ENCODE measurements at regions not wholly inside any gene's neighbourhood (a gene's known extent, or its start where the extent isn't known, plus 50 kb on each side); places are given as distances from the start of the nearest gene placed in this dataset.

DNA sequence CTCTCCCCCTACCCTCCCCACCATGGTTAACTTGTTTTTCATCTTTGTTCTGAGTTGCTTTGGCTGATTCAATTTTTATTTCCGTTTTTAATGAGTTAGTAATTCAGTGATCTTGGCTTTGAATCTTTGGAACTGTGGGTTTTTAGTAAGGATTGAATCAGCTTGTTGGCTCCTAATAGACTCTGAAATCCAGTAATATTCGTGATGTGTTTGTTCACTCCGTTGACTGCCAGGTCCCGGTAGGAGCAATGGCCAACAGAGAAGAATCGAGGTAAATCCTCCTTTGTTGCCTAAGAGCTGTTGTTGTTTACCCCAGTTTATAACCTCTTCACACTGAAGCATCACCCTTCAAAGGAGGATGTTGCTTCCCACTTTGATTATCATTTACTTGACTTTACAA lies 92.7 kb downstream of the PCSK1 start:
- H3K4me3 Mint-ChIP-seq, result no peak overlapping the region
- no peak overlapping the region for H3K27ac ChIP-seq (ENCODE audit: low read length)
- no peak overlapping the region for H3K27ac Mint-ChIP-seq
- no peaks in the 10 kb centered on the region for H3K9me3 ChIP-seq (ENCODE audit: control insufficient read depth, insufficient read depth, low read length)
- no peak overlapping the region for H3K4me3 ChIP-seq (ENCODE audit: low read length)
- 77% methylated on average over 5 of the region's 5 CpGs for WGBS (ENCODE audit: insufficient coverage)
- no peaks in the 10 kb centered on the region for H3K4me1 Mint-ChIP-seq
- TF ChIP-seq, protein P1, sequence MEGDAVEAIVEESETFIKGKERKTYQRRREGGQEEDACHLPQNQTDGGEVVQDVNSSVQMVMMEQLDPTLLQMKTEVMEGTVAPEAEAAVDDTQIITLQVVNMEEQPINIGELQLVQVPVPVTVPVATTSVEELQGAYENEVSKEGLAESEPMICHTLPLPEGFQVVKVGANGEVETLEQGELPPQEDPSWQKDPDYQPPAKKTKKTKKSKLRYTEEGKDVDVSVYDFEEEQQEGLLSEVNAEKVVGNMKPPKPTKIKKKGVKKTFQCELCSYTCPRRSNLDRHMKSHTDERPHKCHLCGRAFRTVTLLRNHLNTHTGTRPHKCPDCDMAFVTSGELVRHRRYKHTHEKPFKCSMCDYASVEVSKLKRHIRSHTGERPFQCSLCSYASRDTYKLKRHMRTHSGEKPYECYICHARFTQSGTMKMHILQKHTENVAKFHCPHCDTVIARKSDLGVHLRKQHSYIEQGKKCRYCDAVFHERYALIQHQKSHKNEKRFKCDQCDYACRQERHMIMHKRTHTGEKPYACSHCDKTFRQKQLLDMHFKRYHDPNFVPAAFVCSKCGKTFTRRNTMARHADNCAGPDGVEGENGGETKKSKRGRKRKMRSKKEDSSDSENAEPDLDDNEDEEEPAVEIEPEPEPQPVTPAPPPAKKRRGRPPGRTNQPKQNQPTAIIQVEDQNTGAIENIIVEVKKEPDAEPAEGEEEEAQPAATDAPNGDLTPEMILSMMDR (IDR thresholded peaks at IDR 0.05), result no peak
- intact Hi-C loops (cut with micrococcal nuclease), result loop anchor here (10.0 kb wide), 1 partner anchor 824 kb away; no protein-coding TSS in a partner anchor
- no peak for ATAC-seq
- H3K27me3 Mint-ChIP-seq (ENCODE audit: low read depth in 2 of 2), result peaks cover 13 to 32% of the 10 kb centered on the region in 2 donors
- H3K36me3 Mint-ChIP-seq, result no peaks in the 10 kb centered on the region
- no peaks in the 10 kb centered on the region for H3K9me3 Mint-ChIP-seq
- H3K27me3 ChIP-seq (ENCODE audit: control insufficient read depth, insufficient read depth, low read length), result no peaks in the 10 kb centered on the region
- H3K36me3 ChIP-seq (ENCODE audit: control insufficient read depth, insufficient read depth, low read length), result no peaks in the 10 kb centered on the region
- DNase-seq, result no peak
- peaks cover under 1% of the 10 kb centered on the region for H3K4me1 ChIP-seq (ENCODE audit: control insufficient read depth, insufficient read depth, low read length)

DNA sequence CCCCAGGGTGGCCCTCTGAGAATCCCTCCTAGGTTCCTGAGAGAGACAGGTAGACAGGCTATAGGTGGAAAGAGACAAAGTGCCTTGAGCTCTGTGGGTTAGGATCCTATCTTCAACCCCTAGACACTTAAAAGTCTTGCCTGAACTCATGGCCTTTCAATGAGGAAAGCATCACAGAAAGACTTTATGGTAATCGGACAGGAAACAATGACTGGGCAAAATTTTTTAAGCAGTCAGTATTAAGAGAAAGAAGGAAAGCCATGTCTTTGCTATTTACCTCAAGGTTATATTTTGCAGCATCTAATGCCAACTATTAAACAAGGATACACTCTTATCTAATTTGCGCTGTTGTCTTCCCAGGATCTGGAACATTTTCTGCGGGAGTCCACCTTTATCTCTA lies 93.2 kb downstream of the PCSK1 start:
- H3K27me3 Mint-ChIP-seq (ENCODE audit: low read depth in 2 of 2), result peaks cover 13 to 31% of the 10 kb centered on the region in 2 donors

DNA sequence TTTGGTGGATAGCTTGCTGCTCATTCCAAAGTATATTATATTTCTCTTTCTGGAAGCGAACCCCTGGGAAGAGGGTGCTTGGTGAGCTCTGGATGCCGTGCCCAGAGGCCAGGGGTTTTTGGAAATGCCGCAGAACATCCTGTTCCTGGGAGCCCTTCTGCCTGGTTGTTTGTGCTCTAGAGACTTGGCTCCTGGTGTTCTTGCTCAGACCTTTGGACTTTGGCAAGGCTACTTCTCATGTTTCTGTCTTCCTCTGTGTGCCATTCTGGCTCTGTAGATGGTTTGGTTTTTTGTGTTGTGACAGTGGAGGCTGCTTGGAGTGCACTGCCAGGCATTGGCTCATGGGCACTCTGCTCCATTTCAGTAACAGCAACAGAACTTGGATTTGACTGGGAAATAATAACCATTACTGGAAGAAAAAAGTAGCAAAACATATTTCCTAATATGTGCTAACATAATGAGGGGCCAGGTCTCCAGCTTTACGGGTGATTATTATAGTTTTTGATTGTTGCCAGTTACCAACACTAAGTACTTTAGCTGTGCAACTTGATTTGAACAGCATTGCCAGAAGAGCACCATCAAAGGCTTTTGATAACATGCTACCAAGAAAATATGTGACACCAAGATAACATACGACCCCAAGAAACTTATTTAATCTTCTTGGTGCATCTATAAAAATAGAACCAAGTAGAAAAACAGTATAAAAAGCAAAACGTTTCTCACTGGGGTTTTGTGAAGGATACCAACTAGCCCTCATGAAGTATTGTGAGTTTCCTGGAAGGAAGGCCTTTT lies 94.2 kb downstream of the PCSK1 start:
- Mint-ChIP-seq H3K4me1 (no peaks in the 10 kb centered on the region), H3K4me3 (no peak overlapping the region), H3K36me3 (no peaks in the 10 kb centered on the region), H3K27ac (no peak overlapping the region), H3K9me3 (no peaks in the 10 kb centered on the region), H3K27me3 (ENCODE audit: low read depth in 2 of 2) (peaks cover 13 to 28% of the 10 kb centered on the region in 2 donors)
- H3K27ac ChIP-seq (ENCODE audit: low read length), result no peak overlapping the region
- ATAC-seq, result no peak
- no peaks in the 10 kb centered on the region for H3K27me3 ChIP-seq (ENCODE audit: control insufficient read depth, insufficient read depth, low read length)
- H3K4me1 ChIP-seq (ENCODE audit: control insufficient read depth, insufficient read depth, low read length), result no peaks in the 10 kb centered on the region
- TF ChIP-seq, protein P1 (IDR thresholded peaks at IDR 0.05), result no peak
- WGBS (ENCODE audit: insufficient coverage), result 75% methylated on average over 6 of the region's 6 CpGs
- no peak for DNase-seq
- H3K4me3 ChIP-seq (ENCODE audit: low read length), result no peak overlapping the region
- intact Hi-C loops (cut with micrococcal nuclease), result no loop called here
- no peaks in the 10 kb centered on the region for H3K9me3 ChIP-seq (ENCODE audit: control insufficient read depth, insufficient read depth, low read length)
- H3K36me3 ChIP-seq (ENCODE audit: control insufficient read depth, insufficient read depth, low read length), result no peaks in the 10 kb centered on the region

More for the DNA sequence above, 93.2 kb downstream of the PCSK1 start:
- Mint-ChIP-seq H3K9me3 (no peaks in the 10 kb centered on the region), H3K4me3 (no peak overlapping the region), H3K27ac (no peak overlapping the region), H3K36me3 (no peaks in the 10 kb centered on the region), H3K4me1 (no peaks in the 10 kb centered on the region)
- intact Hi-C loops (cut with micrococcal nuclease), result loop anchor here (10.0 kb wide), 1 partner anchor 825 kb away; no protein-coding TSS in a partner anchor
- no peaks in the 10 kb centered on the region for H3K36me3 ChIP-seq (ENCODE audit: control insufficient read depth, insufficient read depth, low read length)
- no peaks in the 10 kb centered on the region for H3K27me3 ChIP-seq (ENCODE audit: control insufficient read depth, insufficient read depth, low read length)
- TF ChIP-seq, protein P1 (IDR thresholded peaks at IDR 0.05), result no peak
- ATAC-seq (no peak), DNase-seq (no peak)
- H3K4me1 ChIP-seq (ENCODE audit: control insufficient read depth, insufficient read depth, low read length), result no peaks in the 10 kb centered on the region
- no peak overlapping the region for H3K4me3 ChIP-seq (ENCODE audit: low read length)
- 91% methylated on average over 2 of the region's 3 CpGs for WGBS (ENCODE audit: insufficient coverage)
- no peak overlapping the region for H3K27ac ChIP-seq (ENCODE audit: low read length)
- no peaks in the 10 kb centered on the region for H3K9me3 ChIP-seq (ENCODE audit: control insufficient read depth, insufficient read depth, low read length)

DNA sequence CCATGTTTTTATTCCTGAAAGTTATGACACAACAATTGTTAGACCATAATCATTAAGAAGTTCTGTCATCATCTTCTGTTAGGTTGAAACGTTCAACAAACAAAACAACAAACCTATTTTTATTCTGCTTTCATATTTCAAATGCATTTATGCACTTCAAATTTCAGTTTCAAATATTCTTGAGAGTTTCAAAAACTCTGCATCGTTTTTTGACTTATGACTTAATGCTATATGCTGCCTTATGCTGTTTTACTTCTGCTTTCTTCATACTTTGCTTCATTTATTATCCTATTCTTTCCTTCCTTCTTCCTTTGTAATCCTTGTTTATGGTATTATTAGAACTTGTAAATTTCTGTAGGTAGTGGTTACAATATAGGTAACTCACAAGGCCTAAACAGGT lies 95.0 kb downstream of the PCSK1 start:
- no peaks in the 10 kb centered on the region for H3K4me1 ChIP-seq (ENCODE audit: control insufficient read depth, insufficient read depth, low read length)
- intact Hi-C loops (cut with micrococcal nuclease), result no loop called here
- H3K27ac ChIP-seq (ENCODE audit: low read length), result no peak overlapping the region
- Mint-ChIP-seq H3K27ac (no peak overlapping the region), H3K36me3 (no peaks in the 10 kb centered on the region), H3K27me3 (ENCODE audit: low read depth in 2 of 2) (peaks cover 13 to 26% of the 10 kb centered on the region in 2 donors), H3K4me3 (no peak overlapping the region), H3K4me1 (no peaks in the 10 kb centered on the region), H3K9me3 (no peaks in the 10 kb centered on the region)
- H3K4me3 ChIP-seq (ENCODE audit: low read length), result no peak overlapping the region
- DNase-seq (no peak), ATAC-seq (no peak)
- H3K9me3 ChIP-seq (ENCODE audit: control insufficient read depth, insufficient read depth, low read length), result no peaks in the 10 kb centered on the region
- TF ChIP-seq, protein P1 (IDR thresholded peaks at IDR 0.05), result no peak
- 25% methylated on average over 2 of the region's 2 CpGs for WGBS (ENCODE audit: insufficient coverage)
- no peaks in the 10 kb centered on the region for H3K27me3 ChIP-seq (ENCODE audit: control insufficient read depth, insufficient read depth, low read length)
- H3K36me3 ChIP-seq (ENCODE audit: control insufficient read depth, insufficient read depth, low read length), result no peaks in the 10 kb centered on the region

Measured in natural killer cell (primary cell).